ENCODE measurements at regions not wholly inside any gene's neighbourhood (a gene's known extent, or its start where the extent isn't known, plus 50 kb on each side); places are given as distances from the start of the nearest gene placed in this dataset.

DNA sequence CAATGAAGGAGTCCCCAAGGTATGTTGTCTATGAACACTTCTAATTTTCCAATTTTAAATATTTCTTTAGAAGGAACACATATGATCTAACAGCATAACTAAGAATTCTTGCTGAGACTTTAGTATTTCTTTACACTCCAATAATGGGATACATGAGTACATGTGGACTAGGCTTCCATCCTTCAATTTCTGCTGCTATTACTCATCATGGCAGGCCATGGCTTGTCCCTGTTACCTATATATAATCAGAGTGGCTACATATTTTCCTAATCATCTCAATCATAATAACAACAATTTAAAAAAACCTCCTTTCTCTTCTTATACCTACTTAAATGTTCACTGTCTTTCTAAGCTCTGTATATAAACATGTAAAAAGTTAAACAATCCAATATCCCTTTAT, 60.3 kb upstream of the TAC1 start:
- no peak overlapping the region for H3K4me3 ChIP-seq (ENCODE audit: low read depth, low read length)
- no peak for TF ChIP-seq POLR2A (IDR thresholded peaks at IDR 0.05; ENCODE audit: extremely low read depth, insufficient read length)
- DNase-seq (ENCODE audit: low read depth) = no peak

- no peak for DNase-seq (ENCODE audit: low read depth)
- no peak overlapping the region for H3K4me3 ChIP-seq (ENCODE audit: low read depth, low read length)
- TF ChIP-seq MYC (IDR thresholded peaks at IDR 0.05; ENCODE audit: low read depth, low read length) = no peak
- TF ChIP-seq, protein P1, sequence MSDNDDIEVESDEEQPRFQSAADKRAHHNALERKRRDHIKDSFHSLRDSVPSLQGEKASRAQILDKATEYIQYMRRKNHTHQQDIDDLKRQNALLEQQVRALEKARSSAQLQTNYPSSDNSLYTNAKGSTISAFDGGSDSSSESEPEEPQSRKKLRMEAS (IDR thresholded peaks at IDR 0.05; ENCODE audit: low read depth, low read length) = no peak
- TF ChIP-seq POLR2A (IDR thresholded peaks at IDR 0.05; ENCODE audit: extremely low read depth, insufficient read length) = no peak
- TF ChIP-seq, protein P2, sequence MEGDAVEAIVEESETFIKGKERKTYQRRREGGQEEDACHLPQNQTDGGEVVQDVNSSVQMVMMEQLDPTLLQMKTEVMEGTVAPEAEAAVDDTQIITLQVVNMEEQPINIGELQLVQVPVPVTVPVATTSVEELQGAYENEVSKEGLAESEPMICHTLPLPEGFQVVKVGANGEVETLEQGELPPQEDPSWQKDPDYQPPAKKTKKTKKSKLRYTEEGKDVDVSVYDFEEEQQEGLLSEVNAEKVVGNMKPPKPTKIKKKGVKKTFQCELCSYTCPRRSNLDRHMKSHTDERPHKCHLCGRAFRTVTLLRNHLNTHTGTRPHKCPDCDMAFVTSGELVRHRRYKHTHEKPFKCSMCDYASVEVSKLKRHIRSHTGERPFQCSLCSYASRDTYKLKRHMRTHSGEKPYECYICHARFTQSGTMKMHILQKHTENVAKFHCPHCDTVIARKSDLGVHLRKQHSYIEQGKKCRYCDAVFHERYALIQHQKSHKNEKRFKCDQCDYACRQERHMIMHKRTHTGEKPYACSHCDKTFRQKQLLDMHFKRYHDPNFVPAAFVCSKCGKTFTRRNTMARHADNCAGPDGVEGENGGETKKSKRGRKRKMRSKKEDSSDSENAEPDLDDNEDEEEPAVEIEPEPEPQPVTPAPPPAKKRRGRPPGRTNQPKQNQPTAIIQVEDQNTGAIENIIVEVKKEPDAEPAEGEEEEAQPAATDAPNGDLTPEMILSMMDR (IDR thresholded peaks at IDR 0.05; ENCODE audit: low read depth, low read length) = no peak
Observed at GRCh38 chr7:97680622-97681021, 51.3 kb upstream of the TAC1 start.

Measured in NB4 (cell line).